Hepatocyte (in vitro differentiated cells): ENCODE measurements at regions not wholly inside any gene's neighbourhood (a gene's known extent, or its start where the extent isn't known, plus 50 kb on each side); places are given as distances from the start of the nearest gene placed in this dataset.

Experiments
- CTCF ChIP-seq: fragments of 200-600 bp; sonication (generic); IDR thresholded peaks from 2 replicates; pipeline ENCODE4 v1.5.1; 2016; ENCODE audit warnings: antibody characterized with exemption, mild to moderate bottlenecking; ENCODE audit not compliant: poor library complexity
- EZH2 ChIP-seq: fragments of 200-600 bp; sonication (generic); IDR thresholded peaks from 2 replicates; pipeline ENCODE4 v1.6.1; 2016; ENCODE audit warnings: antibody characterized with exemption, mild to moderate bottlenecking, borderline replicate concordance

GRCh38 chr11:87819151-87819550 lies 356.1 kb downstream of the RAB38 start:
- TF ChIP-seq CTCF (no peak), EZH2 (no peak)
